SH-SY5Y (cell line): ENCODE measurements at regions not wholly inside any gene's neighbourhood (a gene's known extent, or its start where the extent isn't known, plus 50 kb on each side); places are given as distances from the start of the nearest gene placed in this dataset.

Experiments used
- GATA2 ChIP-seq: IDR thresholded peaks from 2 replicates; pipeline ENCODE4 v1.6.1; 2011; ENCODE audit warnings: mild to moderate bottlenecking, low read depth, low read length
- GATA3 ChIP-seq: IDR thresholded peaks from 2 replicates; pipeline ENCODE4 v1.6.1; 2011; ENCODE audit warnings: low read depth, mild to moderate bottlenecking, low read length, moderate library complexity

DNA sequence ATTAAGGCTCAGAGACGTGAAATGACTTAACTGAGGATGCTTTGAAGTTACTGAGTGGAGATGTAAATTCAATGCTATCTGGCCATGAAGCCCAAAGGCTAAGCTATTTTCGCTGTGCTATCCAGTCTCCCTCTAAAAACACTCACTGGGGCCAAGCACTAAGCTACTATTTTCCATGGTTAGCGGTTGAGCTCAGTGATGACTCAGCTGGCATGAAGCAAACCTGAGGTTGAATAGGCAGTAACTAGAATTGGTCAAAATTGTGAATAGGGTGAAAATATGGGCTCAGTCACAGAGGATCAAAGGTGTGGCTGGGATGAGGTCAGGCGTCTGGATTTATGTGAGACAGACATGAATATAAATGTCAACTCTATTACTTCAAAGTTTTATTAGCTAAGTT is 564.2 kb upstream of the KIRREL3 start:
- no peak for TF ChIP-seq GATA3
- no peak for TF ChIP-seq GATA2

DNA sequence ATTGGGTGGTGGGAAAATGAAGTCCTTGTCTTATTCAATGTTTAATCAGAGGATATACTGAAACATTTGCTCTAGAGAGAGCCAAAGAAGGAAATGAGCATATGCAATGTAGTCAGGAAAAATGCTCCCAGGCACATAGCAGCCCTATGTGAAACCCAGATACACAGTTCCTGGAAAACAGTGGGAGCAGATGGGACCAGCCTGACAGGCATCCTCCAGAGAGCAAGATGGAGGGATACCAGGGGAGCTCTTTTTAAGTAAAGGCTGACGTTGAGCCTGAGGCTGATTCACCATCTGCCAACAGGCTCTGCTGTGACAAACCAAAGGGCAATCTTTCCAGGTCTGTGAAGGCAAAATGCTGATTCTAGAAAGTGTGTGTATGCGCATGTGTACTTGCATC is 559.4 kb upstream of the KIRREL3 start:
- TF ChIP-seq GATA2 (no peak), GATA3 (no peak)

DNA sequence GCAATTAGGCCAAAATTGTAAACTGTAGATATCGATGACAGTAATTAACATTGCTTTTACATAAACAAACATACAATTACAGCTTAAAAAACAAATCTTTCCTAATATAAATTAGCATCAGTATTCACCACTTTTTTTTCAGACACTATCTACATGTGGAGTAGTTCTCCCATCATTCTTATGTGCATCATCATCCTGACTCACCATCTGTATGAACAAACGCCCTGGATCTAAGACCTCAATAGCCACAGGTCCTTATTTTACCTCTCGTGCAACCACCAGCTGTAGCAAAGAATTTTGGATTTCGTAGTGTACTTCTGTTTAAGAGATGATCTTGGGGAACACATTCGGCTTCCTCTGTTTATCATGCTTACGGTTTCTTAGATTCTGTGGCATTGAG is 551.9 kb upstream of the KIRREL3 start:
- TF ChIP-seq GATA2 = no peak
- TF ChIP-seq GATA3 = no peak

DNA sequence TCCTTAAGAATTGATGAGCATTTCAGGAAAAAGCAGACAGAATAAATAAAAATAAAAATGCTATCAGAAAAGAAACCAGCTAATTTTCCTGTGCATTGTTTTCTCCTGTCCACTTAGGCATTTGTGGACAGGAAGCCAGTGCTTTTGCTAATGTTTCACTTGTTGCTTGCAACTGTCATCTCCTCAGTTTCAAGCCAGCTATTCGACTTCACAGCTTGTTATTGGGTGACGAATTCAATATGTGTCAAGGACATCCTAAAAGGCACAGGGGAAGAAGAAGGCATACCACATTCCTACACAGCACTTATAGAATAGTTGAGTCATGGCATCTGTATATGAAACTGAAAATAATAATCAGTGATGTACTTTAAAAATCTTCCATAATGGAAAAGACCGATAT is 530.6 kb upstream of the KIRREL3 start:
- TF ChIP-seq GATA2 (no peak), GATA3 (no peak)

DNA sequence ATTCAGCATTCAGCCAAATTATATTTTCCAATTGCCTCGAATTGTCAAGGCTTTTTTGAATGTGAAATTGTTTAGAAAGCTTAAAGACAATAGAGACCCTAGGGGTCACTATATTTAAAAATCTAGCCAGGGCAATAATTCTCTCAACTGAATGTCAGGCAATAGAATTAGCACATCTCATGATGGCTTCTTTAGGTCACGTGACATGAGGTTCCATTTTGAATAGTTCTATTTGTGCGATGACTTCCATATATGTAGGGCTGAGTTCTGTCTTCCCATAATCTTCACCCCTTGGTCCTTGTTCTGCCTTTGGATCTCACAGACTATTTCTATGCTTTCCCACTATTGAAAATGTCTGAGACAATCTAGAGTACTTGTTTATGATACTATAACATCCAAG is 527.7 kb upstream of the KIRREL3 start:
- TF ChIP-seq GATA2 (no peak), GATA3 (no peak)

DNA sequence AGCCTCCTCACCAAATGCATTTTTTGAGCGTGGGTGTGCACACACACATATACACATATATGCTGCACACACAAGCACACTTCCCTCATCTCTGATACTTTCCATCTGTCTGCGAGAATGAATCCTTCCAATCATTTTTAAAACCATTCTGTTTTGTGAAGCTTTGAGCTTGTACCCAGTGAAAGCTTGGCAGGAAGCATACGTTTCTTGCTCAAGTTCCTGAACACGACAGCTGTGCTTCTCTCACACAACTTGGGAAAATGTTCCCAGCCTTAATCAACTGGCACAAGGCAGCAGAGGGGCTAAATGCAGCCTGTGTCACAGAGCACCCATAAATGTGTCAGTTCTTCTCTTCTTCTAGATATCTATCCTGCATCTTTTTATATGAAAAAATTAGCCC is 524.0 kb upstream of the KIRREL3 start:
- no peak for TF ChIP-seq GATA2
- no peak for TF ChIP-seq GATA3

DNA sequence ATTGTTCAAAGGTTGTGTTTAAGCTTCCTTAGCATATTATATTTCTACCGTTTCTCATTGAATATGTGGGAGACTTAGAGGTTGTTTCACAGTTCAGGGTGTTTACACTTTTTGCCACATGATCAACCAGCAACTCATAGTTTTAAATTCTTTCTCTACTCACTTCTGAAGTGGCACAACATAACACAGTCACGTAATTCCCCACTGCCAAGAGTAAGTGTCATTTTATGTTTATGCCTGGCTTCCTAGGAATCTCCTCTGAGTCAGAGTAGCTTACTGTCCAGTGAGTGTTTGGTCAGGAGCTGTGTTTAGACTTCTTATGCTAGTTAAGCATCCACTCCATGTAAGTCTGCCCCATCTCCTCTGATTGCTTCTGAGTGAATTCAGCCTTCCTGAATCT is 520.8 kb upstream of the KIRREL3 start:
- TF ChIP-seq GATA3 (no peak), GATA2 (no peak)

DNA sequence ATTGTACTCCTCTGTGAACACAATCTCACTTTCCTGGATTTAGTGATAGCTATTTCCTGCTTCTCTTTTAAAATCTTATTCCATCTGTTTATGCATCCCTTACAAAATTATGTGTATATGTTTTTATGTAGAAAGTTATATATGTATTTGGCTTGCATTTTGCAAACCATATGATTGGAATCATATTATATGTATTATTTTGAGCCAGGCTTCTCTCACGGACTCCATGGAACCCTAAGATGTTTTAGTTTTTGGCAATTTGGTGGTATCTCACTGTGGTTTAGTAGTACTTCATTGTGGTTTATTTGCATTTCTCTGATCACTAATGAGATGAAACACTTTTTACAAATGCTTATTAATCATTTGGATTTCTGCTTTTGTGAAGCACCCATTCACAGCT is 507.3 kb upstream of the KIRREL3 start:
- no peak for TF ChIP-seq GATA3
- TF ChIP-seq GATA2 = no peak

DNA sequence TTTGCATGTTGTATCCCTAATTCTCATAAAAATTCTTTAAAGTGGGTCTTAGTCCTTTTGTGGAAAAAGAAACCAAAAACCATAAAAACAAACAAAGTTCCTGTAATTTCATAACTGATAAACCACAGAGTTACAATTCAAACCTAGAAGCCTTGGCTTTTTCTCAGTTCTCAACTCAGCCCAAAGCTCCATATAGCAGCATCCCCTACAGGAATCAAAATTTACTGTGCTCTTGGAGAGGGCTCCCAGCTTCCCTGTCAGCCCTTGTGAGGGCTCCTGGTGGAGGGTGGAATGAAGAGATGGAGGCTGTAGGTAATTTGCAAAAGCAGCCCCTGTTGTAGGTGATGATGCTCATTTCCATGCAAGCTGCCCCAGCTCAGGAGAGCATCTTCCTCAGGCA is 506.1 kb upstream of the KIRREL3 start:
- TF ChIP-seq GATA3 = no peak
- no peak for TF ChIP-seq GATA2

DNA sequence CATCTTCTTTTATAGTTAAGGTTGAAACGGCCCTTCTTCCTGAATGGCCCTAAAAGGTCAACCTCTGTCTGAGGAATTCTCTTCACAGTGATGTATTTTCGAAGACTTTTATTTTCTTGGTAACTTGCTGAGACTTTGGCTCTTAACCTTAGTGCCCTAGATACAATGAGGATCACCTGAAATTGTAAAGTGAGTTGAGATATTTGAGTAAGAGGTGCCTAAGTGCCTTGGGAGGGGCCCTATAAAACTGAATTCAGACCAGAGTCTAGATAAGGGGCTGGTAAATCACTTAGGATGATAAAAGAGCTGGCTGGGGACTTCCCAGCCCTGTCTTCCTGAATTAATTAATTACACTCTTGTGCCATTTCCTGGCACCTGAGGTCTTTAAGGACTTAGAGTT is 505.6 kb upstream of the KIRREL3 start:
- TF ChIP-seq GATA2 (no peak), GATA3 (no peak)

DNA sequence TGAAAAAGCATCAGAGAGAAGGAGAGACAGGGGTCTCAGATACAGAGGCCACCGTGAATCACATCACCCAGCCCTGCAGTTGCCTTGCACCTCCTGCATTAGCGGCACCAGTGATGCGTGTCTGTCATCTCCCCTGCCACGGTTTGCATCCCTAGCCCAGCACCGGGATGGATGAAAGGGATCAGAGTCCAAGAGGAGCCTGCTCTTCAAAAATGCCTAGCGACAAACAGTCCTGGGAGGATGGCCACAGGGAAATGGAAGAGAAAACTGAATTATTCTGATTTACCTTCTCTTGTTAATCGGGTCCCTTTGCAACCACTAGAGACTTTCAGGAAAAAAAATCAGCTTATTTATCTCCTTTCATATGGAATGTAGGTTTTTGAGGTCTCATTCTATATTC is 495.6 kb upstream of the KIRREL3 start:
- no peak for TF ChIP-seq GATA2
- TF ChIP-seq GATA3 = no peak

DNA sequence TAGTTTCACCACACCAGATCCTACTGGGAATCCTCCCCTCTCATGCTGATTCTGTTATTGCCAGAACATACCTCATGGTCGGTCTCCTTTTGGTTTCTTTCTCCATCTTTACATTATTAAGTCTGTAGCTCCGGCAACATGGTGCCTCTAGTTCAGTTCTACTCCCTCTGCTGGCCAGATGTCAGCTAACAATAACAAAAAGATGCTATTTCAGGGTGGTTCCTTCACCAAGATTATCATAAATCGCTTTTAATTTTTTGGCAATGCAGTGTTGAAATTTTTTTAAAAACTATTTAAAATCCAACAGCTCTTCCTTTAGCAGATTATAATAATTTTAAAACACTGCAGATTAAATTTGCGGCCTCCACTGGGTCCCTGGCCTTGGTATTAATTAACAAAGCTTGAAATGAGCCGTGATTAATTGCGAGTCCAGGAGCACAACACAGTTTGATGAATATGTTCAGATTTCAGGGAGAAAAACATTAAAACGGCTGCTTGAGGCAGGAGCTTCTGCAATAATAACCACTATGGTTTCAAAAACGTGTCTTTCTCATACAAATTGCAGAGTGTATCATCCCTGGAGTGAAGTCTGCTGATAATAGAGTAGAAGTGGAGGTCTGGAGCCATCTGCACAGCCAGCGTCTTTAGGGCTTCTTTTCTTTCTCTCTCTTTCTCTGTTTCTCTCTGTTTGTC is 492.9 kb upstream of the KIRREL3 start:
- TF ChIP-seq GATA3 = no peak
- no peak for TF ChIP-seq GATA2

DNA sequence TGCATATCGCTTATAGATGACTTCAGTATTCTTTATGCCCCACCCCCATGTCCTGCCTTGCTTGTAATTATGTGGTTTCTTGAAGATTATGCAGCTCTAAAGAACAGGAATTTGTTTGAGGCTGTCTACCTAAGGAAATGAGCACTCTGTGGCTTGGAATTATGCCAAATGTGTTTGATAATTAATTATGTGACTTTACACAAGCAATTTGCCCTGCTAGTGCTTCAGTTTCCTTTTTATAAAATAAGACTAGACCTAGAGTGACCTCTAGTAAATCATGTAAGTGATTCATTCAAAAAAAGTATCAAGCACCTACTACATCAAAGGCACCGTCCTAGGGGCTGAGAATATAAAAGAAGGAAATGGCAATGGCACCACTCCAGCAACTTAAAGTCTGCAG is 491.5 kb upstream of the KIRREL3 start:
- no peak for TF ChIP-seq GATA2
- TF ChIP-seq GATA3 = no peak

DNA sequence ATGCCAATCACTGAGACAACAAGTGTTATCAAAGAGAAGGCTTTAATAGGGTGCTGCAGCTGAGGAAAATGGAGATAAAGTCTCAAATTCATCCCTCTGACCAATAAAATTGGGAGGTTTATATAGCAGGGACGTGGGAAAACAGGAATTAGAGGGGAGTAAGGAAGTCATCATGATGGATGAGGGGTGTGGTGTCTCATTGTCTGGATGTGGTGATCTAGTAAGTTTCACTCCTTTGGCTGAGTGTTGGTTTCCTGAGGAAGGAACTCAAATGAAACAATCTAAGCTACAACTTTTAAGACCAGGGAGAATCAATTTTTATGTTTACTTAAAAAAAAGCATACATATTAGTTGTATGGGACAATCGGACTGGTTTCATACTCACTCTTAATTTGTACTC is 491.0 kb upstream of the KIRREL3 start:
- TF ChIP-seq GATA3 (no peak), GATA2 (no peak)

DNA sequence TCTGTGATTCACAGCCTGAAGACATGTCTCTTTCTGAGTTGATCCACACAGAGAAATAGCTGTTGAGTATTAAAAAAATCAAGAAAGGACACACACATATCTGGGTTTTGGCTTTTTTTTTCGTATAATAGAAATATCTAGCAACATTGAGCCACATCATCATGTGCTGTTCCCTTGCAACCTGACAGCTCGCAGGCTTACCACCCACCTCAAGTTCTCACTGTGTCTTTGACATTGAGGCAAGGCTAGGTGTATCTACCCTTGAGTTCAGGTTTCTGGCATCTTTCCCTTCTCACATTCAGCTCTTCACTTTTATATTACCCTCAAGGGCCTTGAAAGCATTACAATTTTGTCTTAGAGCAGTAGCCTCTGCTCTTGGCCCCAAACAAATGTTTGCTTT is 490.3 kb upstream of the KIRREL3 start:
- TF ChIP-seq GATA2 (no peak), GATA3 (no peak)

DNA sequence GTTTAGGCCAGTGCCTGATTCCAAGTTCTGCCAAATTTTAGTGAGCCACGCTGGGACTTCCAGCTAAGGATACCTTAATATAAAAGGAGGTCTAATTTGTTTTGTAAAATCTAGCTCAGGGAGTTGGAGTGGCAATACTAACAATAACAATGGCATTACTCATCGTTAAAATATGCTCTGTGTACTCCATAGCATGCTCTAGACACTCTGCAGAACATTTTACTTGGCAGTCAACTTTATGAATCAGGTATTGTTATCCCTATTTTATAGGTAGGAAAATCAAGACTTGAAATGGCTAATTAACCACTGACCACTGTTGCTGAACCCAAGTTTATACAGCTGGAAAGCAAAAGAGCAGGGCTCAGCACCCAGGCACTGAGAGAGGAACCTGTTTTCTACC is 485.0 kb upstream of the KIRREL3 start:
- TF ChIP-seq GATA3 = no peak
- TF ChIP-seq GATA2 = no peak
